HG03442 (cell line): ENCODE measurements at regions not wholly inside any gene's neighbourhood (a gene's known extent, or its start where the extent isn't known, plus 50 kb on each side); places are given as distances from the start of the nearest gene placed in this dataset.
"Not testable (repeated sequence)": the region's sequence is repeated elsewhere in the genome, so short reads cannot be mapped to it uniquely, and the experiment has no call there.

Experiments used
- ATAC-seq: cut with Tn5 transposase; IDR thresholded peaks from one replicate; pipeline ENCODE4 v1.9.1; 2021; ENCODE audit warnings: mild to moderate bottlenecking, moderate library complexity; ENCODE audit not compliant: unreplicated experiment

DNA sequence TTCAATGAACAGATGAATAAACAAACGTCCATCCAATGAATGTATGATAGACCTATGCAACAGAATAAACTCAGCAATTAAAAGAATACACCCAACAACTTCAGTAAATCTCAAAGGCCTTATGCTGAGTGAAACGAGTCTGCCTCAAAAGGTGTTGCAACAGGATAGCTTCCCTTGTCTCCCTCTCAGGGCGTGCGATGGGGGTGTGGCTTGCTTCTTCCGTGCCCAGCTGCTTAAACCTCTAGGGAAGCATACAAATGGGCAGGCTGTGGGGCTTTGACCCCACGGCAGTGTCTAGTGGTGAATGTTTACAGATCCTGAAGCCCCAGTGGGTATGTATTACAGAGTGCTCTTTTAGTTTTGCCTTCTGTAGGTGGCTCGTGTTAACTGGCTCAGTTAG, 87.0 kb upstream of the CCL21 start:
- no peak for ATAC-seq

DNA sequence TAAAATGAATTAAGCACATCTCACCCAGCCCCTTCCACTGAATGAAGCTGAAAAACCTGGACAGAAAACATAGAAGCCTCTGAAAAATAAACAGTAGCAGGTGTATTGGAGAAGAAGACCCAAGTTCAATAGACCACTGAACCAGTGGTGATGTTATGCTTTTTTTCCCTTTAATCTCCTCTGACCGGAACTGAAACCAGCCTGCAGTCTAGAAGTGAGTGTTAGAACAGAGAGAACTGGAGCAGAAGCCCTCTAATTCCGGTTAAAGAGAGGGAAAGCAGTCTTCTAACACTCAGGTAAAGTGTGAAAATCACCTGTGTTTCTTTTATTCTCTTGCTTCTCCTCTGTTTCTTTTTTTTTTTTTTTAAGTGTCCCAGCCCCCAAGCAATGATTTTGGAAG, 83.5 kb upstream of the CCL21 start:
- ATAC-seq: no peak

GRCh38 chr9:34783951-34784487, 74.1 kb upstream of the CCL21 start:
- ATAC-seq: peak; percentile 55

- ATAC-seq: no peak
These were observed 72.4 kb upstream of the CCL21 start for GRCh38 chr9:34782372-34782771.

GRCh38 chr9:34777666-34778065, 67.7 kb upstream of the CCL21 start:
- ATAC-seq: no peak

GRCh38 chr9:34773955-34774354, 64.0 kb upstream of the CCL21 start:
- ATAC-seq: no peak

GRCh38 chr9:34773306-34773910, 63.5 kb upstream of the CCL21 start:
- no peak for ATAC-seq

DNA sequence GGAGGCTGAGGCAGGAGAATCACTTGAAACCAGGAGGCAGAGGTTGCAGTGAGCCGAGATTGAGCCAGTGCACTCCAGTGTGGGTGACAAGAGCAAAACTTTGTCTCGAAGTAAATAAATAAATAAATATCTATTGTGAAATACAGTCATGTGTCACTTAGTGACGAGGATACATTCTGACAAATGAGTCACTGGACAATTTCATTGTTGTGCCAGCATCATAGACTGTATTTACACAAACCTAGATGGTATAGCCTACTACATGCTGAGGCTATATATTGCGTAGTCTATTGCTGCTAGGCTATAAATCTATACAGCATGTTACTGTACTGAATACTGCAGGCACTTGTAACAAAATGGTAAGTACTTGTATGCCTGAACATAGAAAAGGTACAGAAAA, 61.1 kb upstream of the CCL21 start:
- ATAC-seq: no peak

GRCh38 chr9:34767087-34767486, 57.2 kb upstream of the CCL21 start:
- ATAC-seq: not testable (repeated sequence)

DNA sequence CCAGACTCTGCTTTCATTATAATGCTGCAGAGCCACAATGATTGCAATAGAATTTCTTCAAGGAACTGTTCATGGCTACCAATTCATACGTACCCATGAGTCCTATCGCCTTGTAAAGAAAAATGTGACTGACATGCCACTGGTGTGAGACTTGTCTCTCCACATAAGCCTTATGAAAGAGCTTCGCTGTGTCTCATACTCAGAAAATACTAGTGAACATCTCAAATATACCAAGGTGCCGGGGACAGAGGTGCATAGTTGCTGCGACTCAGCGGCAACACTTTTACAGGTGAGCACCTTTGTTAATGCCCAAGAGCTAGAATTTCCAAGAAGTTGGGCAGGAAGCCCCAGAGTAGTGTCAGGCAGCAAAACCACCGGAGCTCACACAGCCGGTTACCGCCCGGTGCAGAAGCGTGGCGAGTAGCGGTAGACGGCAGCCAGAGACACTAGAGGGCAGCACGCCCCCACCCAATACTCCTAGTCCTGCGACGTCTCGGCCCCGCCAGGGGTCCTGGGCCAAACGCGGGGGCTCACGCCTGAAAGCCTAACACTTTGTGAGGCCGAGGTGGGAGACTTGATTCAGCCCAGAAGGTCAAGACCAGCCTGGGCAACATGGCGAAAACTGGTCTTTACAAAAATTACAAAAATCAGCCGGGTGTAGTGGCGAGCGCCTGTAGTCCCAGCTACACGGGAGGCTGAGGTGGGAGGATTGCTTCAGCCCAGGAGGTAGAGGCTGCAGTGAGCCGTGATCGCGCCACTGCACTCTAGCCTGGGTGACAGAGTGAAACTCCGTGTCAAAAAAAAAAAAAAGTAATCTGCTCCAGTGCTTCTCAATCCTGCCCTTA, 50.5 kb upstream of the CCL21 start:
- not testable (repeated sequence) for ATAC-seq
